Fibroblast of skin of back (primary cell): ENCODE measurements at regions not wholly inside any gene's neighbourhood (a gene's known extent, or its start where the extent isn't known, plus 50 kb on each side); places are given as distances from the start of the nearest gene placed in this dataset.
"Not testable (repeated sequence)": the region's sequence is repeated elsewhere in the genome, so short reads cannot be mapped to it uniquely, and the experiment has no call there.

Source experiments
- DNase-seq: peaks from one replicate; pipeline ENCODE4 v3.0.0-alpha.2; 2013

- DNase-seq = no peak
Measured at GRCh38 chr20:57109571-57109953, 156.9 kb downstream of the BMP7 start.

- DNase-seq = not testable (repeated sequence)
Measured at GRCh38 chr20:57110121-57111027, 156.1 kb downstream of the BMP7 start.

DNA sequence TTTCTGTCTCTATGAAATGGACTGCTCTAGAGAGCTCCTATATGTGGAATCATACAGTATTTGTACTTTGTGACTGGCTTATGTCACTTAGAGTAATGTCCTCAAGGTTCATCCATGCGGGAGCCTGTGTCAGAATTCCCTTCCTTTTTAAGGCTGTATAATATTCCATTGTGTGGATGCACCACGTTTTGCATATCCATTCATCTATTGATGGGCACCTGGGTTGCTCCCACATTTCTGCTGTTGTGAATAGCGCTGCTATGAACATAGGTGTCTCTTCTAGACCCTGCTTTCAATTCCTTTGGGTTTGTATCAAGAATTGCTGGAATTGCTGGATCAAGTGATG, 155.4 kb downstream of the BMP7 start:
- DNase-seq = no peak

DNA sequence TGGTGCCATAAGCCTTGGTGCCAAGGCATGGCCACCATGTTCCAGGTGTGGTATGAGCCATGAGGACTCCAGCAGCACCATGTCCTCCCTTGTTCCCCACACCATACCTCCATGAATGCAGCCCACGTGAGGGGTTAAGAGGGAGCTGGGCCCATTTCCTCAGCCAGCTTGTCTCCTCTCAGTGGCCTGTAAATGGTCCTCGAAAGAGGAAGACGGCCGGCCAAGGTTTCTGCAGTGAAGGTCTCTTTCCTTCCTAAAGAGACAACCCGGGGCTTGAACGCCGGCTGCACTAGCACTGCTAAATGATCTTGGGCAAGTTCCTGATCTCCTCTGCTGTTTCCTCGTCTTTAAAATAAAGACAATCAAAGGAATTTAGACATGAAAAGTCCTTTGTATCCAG, 154.0 kb downstream of the BMP7 start:
- no peak for DNase-seq

- DNase-seq = no peak
Measured at GRCh38 chr20:57114290-57115005, 152.0 kb downstream of the BMP7 start.

GRCh38 chr20:57117296-57117695, 149.1 kb downstream of the BMP7 start:
- no peak for DNase-seq

GRCh38 chr20:57118107-57118769, 148.2 kb downstream of the BMP7 start:
- no peak for DNase-seq
